ENCODE measurements at regions not wholly inside any gene's neighbourhood (a gene's known extent, or its start where the extent isn't known, plus 50 kb on each side); places are given as distances from the start of the nearest gene placed in this dataset.

DNA sequence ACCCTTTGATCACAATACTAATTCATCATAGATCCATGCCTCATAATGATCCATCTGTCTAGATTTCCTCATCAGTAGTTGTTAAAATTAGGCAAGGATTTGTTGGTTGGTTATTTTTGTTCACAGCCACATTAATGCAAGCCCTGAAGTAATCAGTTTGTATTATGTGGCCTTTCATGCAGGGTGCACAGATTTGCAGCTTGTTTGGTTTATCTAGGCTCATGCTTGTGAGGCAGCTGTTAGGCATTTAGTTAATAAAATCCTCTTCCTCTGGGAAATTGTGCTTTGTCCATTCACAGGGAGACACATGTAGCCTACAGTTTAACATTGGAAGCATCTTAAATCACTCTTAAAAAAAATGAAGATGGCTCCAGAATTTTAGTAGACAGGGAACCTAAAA is 162.8 kb upstream of the ZNF385D start:
- no peak for TF ChIP-seq POLR2AphosphoS5 (IDR thresholded peaks at IDR 0.05)
- TF ChIP-seq, protein P1, sequence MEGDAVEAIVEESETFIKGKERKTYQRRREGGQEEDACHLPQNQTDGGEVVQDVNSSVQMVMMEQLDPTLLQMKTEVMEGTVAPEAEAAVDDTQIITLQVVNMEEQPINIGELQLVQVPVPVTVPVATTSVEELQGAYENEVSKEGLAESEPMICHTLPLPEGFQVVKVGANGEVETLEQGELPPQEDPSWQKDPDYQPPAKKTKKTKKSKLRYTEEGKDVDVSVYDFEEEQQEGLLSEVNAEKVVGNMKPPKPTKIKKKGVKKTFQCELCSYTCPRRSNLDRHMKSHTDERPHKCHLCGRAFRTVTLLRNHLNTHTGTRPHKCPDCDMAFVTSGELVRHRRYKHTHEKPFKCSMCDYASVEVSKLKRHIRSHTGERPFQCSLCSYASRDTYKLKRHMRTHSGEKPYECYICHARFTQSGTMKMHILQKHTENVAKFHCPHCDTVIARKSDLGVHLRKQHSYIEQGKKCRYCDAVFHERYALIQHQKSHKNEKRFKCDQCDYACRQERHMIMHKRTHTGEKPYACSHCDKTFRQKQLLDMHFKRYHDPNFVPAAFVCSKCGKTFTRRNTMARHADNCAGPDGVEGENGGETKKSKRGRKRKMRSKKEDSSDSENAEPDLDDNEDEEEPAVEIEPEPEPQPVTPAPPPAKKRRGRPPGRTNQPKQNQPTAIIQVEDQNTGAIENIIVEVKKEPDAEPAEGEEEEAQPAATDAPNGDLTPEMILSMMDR (IDR thresholded peaks at IDR 0.05) = no peak
